ENCODE measurements at regions not wholly inside any gene's neighbourhood (a gene's known extent, or its start where the extent isn't known, plus 50 kb on each side); places are given as distances from the start of the nearest gene placed in this dataset.
"Not testable (repeated sequence)": the region's sequence is repeated elsewhere in the genome, so short reads cannot be mapped to it uniquely, and the experiment has no call there.

DNA sequence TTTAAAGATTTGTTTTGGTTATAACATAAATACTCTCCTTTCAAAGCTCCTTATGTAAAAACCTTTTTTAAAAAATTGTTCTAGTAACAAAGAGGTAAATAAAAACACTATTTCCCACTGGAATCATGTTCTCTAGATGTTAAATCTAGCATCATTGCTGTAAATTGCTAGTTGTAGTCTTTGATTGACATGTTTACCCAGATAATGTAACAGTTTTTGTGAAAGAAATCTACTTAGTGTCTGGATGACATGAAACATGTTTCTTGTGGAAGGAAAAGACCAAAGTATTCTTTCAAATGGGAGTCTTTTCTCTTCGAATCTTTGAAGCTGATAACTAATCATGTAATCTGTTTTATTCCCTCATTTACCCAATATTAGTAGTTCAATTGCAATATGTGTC lies 1565.9 kb upstream of the WWC1 start:
- DNase-seq (ENCODE audit: insufficient read length, low spot score), result no peak
- FAIRE-seq, result no peak
- no peak for TF ChIP-seq POLR2A (IDR thresholded peaks at IDR 0.05; ENCODE audit: low read depth, low read length)

DNA sequence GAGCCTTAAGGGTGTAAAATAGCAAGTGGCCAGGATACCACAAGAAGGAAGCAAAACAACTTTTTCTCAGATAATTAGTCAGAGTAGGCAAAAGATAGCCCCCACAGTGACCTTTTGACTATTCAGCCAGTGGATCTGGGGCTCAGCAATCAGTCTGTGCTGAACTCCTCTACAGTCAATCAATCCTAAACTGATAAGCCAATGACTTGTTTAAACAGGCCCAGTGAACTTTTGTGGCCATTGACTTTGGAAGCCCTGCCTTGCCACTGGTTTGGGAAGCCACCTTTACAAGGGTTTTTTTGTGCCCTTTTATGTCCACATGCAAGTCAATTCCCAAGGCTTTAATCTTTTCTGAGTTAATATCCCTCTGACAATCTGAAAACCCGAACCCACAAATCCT lies 1565.0 kb upstream of the WWC1 start:
- FAIRE-seq, result no peak
- TF ChIP-seq POLR2A (IDR thresholded peaks at IDR 0.05; ENCODE audit: low read depth, low read length), result no peak

DNA sequence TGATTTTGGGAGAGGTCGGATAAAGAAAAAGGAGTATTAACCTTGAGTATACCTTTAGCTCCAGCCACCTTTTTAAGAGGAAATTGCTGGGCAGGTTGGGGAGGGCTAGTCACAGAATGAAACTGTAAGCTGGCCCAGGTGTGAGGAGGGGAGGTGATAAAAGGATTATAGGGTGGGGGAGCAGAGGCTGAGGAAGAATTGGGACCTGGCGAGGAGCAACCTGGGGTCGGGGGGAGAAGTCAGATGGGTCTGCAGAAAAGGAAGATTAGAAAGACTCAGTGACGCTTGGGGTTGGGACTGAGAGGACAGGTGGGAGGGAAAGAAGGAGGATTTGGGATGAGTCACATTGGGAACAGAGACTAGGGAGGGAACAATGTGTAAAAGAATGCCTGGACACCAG lies 1548.5 kb upstream of the WWC1 start:
- DNase-seq (ENCODE audit: insufficient read length, low spot score); FAIRE-seq: not testable (repeated sequence)

More for the DNA sequence above, 1565.0 kb upstream of the WWC1 start:
- DNase-seq (ENCODE audit: insufficient read length, low spot score), result no peak

DNA sequence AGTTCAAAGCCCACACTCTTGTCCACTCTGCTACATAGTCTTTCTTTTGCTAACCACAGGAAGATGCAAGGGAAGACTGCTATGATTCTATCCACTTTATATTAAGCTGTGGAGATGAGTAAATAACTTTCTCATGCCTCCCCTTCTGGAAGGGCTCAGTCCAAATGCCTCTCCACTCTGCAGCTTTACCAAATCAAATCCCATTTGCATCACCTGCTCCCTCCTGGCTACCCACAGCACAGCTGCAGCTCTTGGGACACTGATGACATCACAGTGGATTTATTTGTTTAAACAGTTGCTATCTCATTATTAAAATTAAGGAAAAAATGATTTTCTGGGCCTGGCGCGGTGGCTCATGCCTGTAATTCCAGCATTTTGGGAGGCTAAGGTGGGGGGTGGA lies 1544.9 kb upstream of the WWC1 start:
- FAIRE-seq, result no peak
- no peak for TF ChIP-seq POLR2A (IDR thresholded peaks at IDR 0.05; ENCODE audit: low read depth, low read length)
- no peak for DNase-seq (ENCODE audit: insufficient read length, low spot score)

DNA sequence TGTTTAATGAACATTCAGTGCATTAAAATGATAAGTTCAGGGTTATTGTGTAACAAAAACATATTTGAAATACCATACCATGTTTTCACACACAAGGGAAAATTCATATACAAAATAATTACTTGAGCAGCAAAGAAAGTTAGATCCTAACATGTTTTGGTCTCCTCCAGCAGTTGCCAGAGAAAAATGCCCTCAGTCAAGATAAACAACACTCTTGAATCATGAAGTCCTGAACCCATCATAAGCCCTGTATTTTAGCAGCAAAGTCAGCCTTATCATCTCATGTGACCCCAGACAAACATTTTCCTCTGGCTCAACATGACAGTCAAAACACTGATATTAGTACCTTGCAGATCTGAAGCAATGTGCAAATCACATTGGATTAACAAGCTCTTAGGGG lies 1541.1 kb upstream of the WWC1 start:
- FAIRE-seq, result no peak
- TF ChIP-seq POLR2A (IDR thresholded peaks at IDR 0.05; ENCODE audit: low read depth, low read length), result no peak
- no peak for DNase-seq (ENCODE audit: insufficient read length, low spot score)

DNA sequence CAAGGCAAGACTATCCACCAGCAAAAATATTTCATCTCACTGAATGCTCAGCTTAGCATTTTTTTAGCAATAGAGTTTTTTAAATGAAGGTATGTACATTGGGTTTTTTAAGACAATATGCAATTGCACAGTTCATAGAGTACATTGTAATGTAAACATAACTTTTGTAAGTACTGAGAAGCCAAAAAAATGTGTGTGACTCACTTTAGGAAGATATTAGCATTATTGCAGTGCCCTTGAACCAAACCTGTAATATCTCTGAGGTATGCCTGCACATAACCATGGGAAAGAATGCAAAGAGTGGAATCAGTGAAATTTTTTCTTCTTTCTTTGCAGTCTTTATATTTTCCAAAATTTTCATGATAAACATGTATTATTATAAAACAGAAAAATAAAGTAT lies 1533.3 kb upstream of the WWC1 start:
- no peak for FAIRE-seq
- TF ChIP-seq POLR2A (IDR thresholded peaks at IDR 0.05; ENCODE audit: low read depth, low read length), result no peak

DNA sequence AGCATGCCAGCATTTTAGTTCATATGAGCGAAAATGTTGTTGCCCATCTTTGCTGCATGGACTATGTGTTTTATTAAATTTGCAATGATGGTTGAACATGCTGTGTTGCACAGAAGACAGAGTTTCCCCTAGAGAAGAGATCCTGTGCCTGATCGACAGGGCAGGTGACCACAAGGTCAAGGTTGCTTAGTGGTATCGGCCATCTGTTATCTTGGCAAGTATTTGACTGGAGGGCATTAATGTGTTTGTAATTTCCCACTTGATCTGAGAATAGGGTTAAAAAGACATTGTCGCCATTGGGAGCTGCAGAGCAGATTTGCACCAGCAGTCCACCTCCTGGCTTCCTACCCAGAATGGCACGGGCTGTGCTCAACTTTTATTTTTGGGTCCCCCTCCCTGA lies 1523.6 kb upstream of the WWC1 start:
- no peak for FAIRE-seq
- no peak for TF ChIP-seq POLR2A (IDR thresholded peaks at IDR 0.05; ENCODE audit: low read depth, low read length)

More for the DNA sequence above, 1533.3 kb upstream of the WWC1 start:
- no peak for DNase-seq (ENCODE audit: insufficient read length, low spot score)

DNA sequence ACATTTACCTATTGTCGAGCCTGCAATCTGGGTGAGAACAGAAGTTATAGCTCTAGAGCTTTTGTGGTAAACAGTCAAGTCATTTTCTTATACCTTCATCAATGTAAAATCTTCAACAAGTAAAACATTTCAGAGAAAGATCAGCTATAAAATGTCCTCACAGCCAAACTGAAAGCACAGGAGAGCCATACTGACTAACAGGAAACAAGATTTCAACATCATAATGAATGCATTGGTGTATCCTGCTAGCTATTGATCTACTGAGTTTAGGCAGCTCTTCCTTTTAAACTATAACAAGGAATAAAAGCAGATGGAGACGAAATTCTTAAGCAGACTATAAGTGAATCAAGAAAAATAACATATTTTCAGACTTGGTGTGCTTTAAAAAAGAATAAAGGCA lies 1522.9 kb upstream of the WWC1 start:
- DNase-seq (ENCODE audit: insufficient read length, low spot score) (no peak), FAIRE-seq (no peak)
- no peak for TF ChIP-seq POLR2A (IDR thresholded peaks at IDR 0.05; ENCODE audit: low read depth, low read length)

More for the DNA sequence above, 1523.6 kb upstream of the WWC1 start:
- no peak for DNase-seq (ENCODE audit: insufficient read length, low spot score)

DNA sequence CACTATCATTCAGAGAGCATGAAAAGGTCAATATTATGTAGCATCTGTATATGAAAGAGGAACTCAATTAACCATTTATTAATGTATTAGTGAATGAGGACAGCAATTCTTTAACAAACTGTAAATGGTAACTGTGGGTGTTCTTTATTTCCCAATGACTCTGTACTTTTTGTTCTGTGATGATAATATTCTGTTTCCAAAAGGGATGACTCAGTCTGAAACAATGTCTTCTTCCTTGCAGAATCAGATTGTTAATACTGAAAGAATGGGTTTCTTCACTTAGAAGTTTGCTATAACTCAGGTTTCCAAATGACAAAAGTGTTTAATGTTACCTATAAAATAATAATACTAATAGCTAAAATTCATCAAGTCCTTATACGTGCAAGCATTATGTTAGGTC lies 1518.7 kb upstream of the WWC1 start:
- FAIRE-seq, result no peak
- no peak for DNase-seq (ENCODE audit: insufficient read length, low spot score)
- no peak for TF ChIP-seq POLR2A (IDR thresholded peaks at IDR 0.05; ENCODE audit: low read depth, low read length)

DNA sequence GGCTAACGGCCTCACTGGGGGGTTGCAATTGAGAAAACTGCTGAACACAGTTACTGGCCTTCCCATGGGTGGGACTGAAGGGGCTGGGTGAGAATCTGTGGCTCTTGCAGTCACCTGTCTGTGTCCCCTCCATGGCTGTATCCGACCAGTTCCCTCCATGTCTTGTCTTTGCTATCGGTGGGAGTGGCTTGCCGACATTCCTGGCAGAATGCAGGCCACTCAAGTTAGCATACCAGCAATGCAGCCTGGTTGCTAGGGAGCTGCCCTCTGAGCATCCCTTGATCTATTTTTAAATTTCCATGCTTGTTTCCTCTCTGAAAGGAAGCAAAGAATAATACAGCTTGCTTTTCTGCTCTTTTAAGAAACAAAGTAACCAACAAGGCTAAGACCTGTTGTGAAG lies 1509.7 kb upstream of the WWC1 start:
- no peak for TF ChIP-seq POLR2A (IDR thresholded peaks at IDR 0.05; ENCODE audit: low read depth, low read length)
- FAIRE-seq (no peak), DNase-seq (ENCODE audit: insufficient read length, low spot score) (no peak)

DNA sequence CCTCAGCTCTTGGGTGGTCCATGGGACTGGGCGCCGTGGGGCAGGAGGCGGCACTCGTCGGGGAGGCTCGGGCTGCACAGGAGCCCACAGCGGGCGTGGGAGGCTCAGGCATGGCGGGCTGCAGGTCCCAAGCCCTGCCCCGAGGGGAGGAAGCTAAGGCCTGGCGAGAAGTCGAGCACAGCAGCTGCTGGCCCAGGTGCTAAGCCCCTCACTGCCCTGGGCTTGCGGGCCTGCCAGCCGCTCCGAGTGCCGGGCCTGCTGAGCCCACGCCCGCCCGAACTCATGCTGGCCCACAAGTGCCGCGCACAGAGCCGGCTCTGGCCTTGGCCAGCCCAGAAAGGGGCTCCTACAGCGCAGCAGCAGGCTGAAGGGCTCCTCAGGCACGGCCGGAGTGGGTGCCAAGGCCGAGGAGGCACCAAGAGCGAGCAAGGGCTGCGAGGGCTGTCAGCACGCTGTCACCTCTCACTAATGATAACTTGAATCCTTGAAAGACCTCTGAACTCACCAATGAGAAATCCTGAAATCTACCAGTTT lies 1506.8 kb upstream of the WWC1 start:
- no peak for TF ChIP-seq POLR2A (IDR thresholded peaks at IDR 0.05; ENCODE audit: low read depth, low read length)
- FAIRE-seq (no peak), DNase-seq (ENCODE audit: insufficient read length, low spot score) (no peak)

DNA sequence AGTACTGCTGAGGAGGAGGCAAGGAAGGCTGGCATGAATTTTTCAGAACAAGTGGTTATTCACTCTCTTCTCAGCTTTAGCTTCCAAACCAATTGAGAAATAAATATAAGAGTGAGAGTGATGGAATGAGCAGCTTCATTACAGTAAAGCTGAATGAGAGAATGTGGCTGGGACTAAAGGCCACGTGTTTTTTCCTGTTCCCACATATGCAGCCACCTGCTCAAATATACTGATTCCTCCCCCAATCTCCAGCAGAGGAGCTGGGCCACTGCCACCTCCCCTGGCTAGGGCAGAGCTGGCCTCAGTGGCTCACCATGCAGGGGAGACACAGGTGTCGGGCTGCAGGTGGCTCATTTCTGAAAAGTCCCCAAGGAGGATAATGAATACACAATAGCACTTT lies 1505.3 kb upstream of the WWC1 start:
- FAIRE-seq, result no peak
- no peak for TF ChIP-seq POLR2A (IDR thresholded peaks at IDR 0.05; ENCODE audit: low read depth, low read length)
- DNase-seq (ENCODE audit: insufficient read length, low spot score), result no peak

DNA sequence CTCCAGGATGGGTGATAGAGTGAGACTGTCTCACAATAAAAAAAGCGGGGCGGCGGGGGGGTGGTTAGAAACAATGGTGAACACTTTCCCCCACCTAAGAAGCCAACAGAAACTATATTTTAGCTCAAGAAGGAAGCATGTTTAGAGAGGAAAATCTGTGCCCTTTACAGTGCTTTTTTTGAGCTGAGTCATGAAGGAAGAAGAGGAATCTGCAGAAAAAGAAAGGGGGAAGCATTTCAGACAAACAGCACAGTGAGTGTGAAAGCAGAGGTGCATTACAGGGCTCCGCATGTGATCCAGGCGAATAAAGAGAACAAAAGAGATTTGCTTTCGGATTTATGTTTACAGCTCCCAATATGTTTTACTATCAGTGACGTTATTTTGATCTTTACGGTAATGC lies 1504.6 kb upstream of the WWC1 start:
- DNase-seq (ENCODE audit: insufficient read length, low spot score) (no peak), FAIRE-seq (no peak)
- no peak for TF ChIP-seq POLR2A (IDR thresholded peaks at IDR 0.05; ENCODE audit: low read depth, low read length)

DNA sequence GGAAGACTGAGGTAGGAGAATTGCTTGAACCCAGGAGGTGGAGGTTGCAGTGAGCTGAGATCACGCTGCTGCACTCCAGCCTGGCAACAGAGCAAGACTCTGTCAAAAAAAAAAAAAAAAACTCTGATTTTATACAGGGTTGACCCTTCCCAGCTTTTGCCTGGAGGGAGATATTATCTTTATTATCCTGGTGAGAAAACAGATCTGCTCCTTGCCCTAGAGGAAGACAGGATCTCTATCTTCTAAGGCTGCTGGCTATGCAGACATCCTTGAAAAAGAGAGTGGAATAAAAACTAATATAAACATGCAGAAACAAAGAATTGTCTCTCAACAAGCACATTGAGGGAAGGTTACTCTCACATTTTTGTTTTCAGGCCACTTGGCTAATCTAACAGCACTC lies 1503.4 kb upstream of the WWC1 start:
- no peak for FAIRE-seq
- TF ChIP-seq POLR2A (IDR thresholded peaks at IDR 0.05; ENCODE audit: low read depth, low read length), result no peak
- DNase-seq (ENCODE audit: insufficient read length, low spot score), result no peak

DNA sequence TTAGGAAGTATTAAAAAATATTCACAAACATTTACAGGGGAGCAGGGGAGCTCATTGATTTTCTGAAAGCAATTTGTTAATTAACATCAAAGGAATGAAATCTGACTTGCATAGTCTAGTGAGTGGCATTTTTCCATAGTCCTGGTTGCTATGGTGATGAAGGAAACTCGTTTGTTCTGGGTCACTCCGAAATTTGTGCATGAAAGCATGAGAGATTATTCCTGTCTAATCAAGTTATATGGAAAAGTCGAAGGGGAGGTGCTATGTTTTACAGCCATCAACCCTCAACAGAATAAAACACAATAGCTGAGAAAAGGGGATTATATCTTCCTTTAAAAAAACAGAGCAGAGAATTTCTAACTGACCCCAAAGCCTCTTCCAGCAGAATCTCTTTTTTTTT lies 1495.7 kb upstream of the WWC1 start:
- DNase-seq (ENCODE audit: insufficient read length, low spot score), result no peak
- FAIRE-seq, result no peak
- no peak for TF ChIP-seq POLR2A (IDR thresholded peaks at IDR 0.05; ENCODE audit: low read depth, low read length)

DNA sequence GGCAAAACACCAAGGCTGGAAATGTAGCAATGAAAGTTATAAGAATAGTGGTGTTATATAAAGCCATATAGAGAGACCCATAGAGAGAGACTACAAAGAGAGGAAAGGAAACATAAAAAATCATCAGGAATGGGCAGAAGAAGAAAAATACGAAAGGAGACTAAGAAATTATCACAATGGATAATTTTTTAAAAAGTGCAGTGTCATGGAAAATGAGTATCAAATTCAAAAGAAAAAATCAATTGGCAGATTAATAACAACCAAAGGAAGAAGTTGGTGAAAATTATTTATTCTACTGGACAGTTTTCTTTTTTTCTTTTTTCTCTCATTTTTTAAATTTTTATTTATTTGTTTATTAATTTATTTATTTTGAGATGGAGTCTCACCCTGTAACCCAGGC lies 1488.4 kb upstream of the WWC1 start:
- DNase-seq (ENCODE audit: insufficient read length, low spot score) (no peak), FAIRE-seq (no peak)
- TF ChIP-seq POLR2A (IDR thresholded peaks at IDR 0.05; ENCODE audit: low read depth, low read length), result no peak

DNA sequence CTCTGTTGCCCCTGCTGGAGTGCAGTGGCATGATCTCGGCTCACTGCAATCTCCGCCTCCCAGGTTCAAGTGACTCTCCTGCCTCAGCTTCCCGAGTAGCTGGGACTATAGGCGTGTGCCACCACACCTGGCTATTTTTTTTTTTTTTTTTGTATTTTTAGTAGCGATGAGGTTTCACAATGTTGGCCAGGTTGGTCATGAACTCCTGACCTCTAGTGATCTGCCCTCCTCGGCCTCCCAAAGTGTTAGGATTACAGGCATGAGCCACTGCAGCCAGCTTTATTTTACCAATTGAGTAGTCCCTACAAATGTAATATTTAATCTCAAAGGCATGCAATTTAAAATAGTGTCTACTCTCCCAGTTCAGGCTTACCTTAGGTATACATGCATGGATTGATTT lies 1487.2 kb upstream of the WWC1 start:
- FAIRE-seq; DNase-seq (ENCODE audit: insufficient read length, low spot score): not testable (repeated sequence)

DNA sequence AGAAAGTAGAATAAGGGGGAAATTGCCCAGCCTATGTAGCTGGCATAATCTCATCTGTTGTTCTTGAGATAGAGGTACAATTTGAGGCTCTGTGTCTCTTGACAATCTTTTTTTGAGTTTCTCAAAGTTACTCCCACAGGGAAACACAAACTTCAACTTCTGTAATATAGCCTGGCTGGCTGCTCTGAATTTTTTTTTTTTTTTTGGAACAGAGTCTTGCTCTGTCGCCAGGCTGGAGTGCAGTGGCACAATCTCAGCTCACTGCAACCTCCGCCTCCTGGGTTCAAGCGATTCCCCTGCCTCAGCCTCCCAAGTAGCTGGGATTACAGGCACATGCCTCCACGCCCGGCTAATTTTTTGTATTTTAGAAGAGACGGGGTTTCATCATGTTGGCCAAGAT lies 1486.8 kb upstream of the WWC1 start:
- DNase-seq (ENCODE audit: insufficient read length, low spot score); FAIRE-seq: not testable (repeated sequence)

DNA sequence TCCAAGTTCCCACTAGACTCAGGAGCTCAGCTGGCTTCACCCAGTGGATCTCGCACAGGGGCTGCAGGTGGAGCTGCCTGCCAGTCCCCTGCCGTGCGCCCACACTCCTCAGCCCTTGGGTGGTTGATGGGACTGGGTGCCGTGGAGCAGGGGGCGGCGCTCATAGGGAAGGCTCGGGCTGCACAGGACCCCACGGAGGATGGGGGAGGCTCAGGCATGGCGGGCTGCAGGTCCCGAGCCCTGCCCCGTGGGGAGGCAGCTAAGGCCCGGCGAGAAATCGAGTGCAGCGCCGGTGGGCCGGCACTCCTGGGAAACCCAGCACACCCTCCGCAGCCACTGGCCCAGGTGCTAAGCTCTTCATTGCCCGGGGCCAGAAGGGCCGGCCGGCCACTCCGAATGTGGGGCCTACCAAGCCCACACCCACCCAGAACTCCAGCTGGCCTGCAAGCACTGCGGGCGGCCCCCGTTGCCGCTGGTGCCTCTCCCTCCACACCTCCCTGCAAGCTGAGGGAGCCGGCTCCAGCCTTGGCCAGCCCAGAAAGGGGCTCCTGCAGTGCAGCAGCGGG lies 1481.3 kb upstream of the WWC1 start:
- not testable (repeated sequence) for DNase-seq (ENCODE audit: insufficient read length, low spot score); FAIRE-seq

Data from H54 (cell line).